ENCODE measurements at regions not wholly inside any gene's neighbourhood (a gene's known extent, or its start where the extent isn't known, plus 50 kb on each side); places are given as distances from the start of the nearest gene placed in this dataset.

DNA sequence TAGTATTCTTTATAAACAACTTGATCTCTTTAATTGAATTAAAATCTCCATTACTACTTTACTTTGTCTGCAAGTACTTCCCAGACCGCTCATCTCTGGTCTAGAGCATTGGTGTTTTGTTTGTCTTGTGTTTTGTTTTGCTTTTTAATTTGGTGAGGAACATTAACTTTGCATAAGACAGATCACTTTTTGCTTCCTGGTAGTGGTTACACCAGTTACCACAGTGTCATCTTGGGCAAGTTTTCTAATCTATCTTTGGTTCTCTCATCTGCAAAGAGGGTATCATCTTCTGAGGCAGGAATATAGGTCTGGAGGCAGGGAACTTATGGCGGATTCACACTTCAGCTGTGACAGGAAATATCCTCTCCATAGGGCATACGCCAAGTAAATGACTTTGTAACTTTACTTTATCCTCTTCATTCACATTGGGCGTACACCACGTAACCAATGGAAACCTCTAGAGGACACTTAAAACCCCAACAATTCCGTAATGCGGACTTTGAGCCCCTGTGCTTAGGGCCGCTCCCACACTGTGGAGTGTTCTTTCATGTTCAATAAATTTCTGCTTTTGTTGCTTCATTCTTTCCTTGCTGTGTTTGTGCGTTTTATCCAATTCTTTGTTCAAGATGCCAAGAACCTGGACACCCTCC, 83.2 kb upstream of the JAZF1 start:
- TF ChIP-seq, protein P1, sequence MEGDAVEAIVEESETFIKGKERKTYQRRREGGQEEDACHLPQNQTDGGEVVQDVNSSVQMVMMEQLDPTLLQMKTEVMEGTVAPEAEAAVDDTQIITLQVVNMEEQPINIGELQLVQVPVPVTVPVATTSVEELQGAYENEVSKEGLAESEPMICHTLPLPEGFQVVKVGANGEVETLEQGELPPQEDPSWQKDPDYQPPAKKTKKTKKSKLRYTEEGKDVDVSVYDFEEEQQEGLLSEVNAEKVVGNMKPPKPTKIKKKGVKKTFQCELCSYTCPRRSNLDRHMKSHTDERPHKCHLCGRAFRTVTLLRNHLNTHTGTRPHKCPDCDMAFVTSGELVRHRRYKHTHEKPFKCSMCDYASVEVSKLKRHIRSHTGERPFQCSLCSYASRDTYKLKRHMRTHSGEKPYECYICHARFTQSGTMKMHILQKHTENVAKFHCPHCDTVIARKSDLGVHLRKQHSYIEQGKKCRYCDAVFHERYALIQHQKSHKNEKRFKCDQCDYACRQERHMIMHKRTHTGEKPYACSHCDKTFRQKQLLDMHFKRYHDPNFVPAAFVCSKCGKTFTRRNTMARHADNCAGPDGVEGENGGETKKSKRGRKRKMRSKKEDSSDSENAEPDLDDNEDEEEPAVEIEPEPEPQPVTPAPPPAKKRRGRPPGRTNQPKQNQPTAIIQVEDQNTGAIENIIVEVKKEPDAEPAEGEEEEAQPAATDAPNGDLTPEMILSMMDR (IDR thresholded peaks at IDR 0.05; ENCODE audit: low read depth, low read length), result no peak
- H3K27me3 ChIP-seq (ENCODE audit: control insufficient read depth, insufficient read depth, low read length), result peaks cover 10% of the 10 kb centered on the region

DNA sequence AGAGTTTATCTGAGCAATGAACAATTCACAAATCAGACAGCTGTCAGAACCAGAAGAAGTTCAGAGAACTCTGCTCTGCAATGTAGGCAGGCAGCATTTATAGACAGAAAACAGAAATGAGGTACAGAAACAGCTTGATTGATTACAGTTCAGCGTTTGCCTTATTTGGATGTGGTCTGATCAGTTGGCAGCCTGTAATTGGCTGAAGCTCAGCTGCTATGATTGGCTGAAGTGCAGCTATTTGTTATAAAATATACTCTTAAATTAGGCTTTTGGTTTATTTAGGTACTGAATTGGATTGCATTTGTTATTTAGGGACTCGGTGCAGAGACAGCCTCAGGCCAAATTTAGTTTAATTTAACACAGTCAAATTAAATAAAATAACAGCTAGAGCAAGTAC, 85.8 kb upstream of the JAZF1 start:
- Histone ChIP-seq H3K4me3 (ENCODE audit: low read depth, low read length) (no peak overlapping the region), H3K27me3 (ENCODE audit: control insufficient read depth, insufficient read depth, low read length) (peaks cover 2% of the 10 kb centered on the region), H3K9me3 (ENCODE audit: control insufficient read depth, insufficient read depth, low read length) (no peaks in the 10 kb centered on the region; the same call in 1 of the 2 replicates), H3K27ac (ENCODE audit: low read depth, low read length) (no peak overlapping the region)
- ChIA-PET POLR2A (no interaction called here), CTCF (interaction anchor here (1.4 kb wide), 1 partner anchor 123 kb away, joined by 5 read pairs; no protein-coding TSS in a partner anchor)
- no peak for DNase-seq (ENCODE audit: low read depth, low spot score)
- TF ChIP-seq, protein P1 (IDR thresholded peaks at IDR 0.05; ENCODE audit: low read depth, low read length), result no peak

More for the DNA sequence above, 83.2 kb upstream of the JAZF1 start:
- H3K27ac ChIP-seq (ENCODE audit: low read depth, low read length), result no peak overlapping the region
- H3K4me3 ChIP-seq (ENCODE audit: low read depth, low read length), result no peak overlapping the region
- CTCF ChIA-PET, result no interaction called here
- POLR2A ChIA-PET, result no interaction called here
- no peak for DNase-seq (ENCODE audit: low read depth, low spot score)
- H3K9me3 ChIP-seq (ENCODE audit: control insufficient read depth, insufficient read depth, low read length), result no peaks in the 10 kb centered on the region

DNA sequence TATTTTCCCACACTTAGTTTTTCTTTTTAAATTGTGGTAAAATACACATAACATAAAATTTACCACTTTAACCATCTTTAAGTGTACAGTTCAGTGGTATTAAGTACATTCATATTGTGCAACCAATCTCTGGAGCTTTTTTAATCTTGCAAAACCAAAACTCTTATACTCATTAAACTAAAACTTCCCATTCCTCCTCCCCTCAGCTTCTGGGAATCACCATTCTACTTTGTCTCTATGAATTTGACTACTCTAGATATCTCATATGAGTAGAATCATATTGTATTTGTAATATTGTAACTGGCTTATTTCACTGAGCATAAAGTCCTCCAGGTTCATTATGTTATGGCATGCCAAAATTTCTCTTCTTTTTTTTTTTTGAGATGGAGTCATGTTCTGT, 86.4 kb upstream of the JAZF1 start:
- Histone ChIP-seq H3K27me3 (ENCODE audit: control insufficient read depth, insufficient read depth, low read length) (peaks cover 2% of the 10 kb centered on the region), H3K27ac (ENCODE audit: low read depth, low read length) (no peak overlapping the region), H3K9me3 (ENCODE audit: control insufficient read depth, insufficient read depth, low read length) (no peaks in the 10 kb centered on the region; the same call in 1 of the 2 replicates), H3K4me3 (ENCODE audit: low read depth, low read length) (no peak overlapping the region)
- CTCF ChIA-PET, result interaction anchor here (1.4 kb wide), 1 partner anchor 122 kb away, joined by 5 read pairs; no protein-coding TSS in a partner anchor
- POLR2A ChIA-PET, result no interaction called here
- TF ChIP-seq, protein P1 (IDR thresholded peaks at IDR 0.05; ENCODE audit: low read depth, low read length), result no peak
- DNase-seq (ENCODE audit: low read depth, low spot score), result no peak

DNA sequence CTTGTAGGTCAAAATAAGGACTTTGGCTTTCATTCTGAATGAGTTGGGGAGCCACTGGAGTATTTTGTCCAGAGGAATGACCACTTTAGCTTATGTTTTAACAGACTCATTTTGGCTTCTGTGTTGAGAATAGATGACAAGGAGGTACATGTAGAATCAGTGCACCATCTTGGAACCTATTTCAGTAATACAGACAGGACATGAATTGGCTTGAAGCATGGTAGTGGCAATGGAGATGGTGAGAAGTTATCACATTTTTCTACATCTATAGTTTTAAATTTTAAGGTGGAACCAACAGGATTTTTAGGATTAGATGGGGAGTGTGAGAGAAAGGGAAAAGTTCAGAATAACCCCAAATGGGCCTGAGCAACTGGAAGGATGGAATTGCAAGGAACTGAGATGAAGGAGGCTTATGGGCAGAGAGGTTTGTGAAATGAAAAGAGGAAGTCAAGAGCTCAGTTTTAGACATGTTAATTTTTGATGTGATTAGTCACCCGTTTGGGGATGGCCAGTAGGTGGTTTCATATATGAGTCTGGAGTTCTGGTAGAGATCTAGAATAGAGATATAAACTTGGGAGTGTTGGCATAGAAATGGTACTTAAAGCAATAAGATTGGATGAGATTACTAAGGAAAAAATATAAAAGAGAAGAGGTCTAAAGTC, 89.2 kb upstream of the JAZF1 start:
- POLR2A ChIA-PET, result no interaction called here
- Histone ChIP-seq H3K9me3 (ENCODE audit: control insufficient read depth, insufficient read depth, low read length) (no peaks in the 10 kb centered on the region; the same call in 1 of the 2 replicates), H3K4me3 (ENCODE audit: low read depth, low read length) (no peak overlapping the region), H3K27ac (ENCODE audit: low read depth, low read length) (no peak overlapping the region), H3K27me3 (ENCODE audit: control insufficient read depth, insufficient read depth, low read length) (no peaks in the 10 kb centered on the region)
- TF ChIP-seq, protein P1 (IDR thresholded peaks at IDR 0.05; ENCODE audit: low read depth, low read length), result no peak
- CTCF ChIA-PET, result interaction anchor here (1.2 kb wide), 1 partner anchor 208 kb away, joined by 4 read pairs; no protein-coding TSS in a partner anchor
- DNase-seq (ENCODE audit: low read depth, low spot score), result no peak

DNA sequence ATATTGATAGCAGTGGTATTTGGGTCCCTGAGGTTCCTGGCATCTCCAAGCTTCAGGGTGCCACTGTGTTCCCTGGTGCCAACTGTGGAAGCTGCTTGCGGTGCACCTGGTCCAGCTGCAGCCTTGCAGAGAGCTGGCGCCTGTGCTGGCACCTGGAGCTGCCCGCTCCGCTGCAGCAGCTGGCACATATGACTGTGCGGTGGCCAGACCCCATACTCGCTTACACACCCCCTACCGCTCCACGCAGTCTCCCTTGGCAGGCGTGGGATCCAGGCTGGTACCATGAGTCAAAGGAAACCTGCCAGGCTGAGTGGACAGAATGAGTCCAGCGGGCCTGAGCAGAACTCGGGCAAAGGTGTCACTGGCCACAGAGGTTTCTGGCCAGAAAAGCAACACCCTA, 89.9 kb upstream of the JAZF1 start:
- DNase-seq (ENCODE audit: low read depth, low spot score), result no peak
- TF ChIP-seq, protein P1 (IDR thresholded peaks at IDR 0.05; ENCODE audit: low read depth, low read length), result no peak
- H3K4me3 ChIP-seq (ENCODE audit: low read depth, low read length), result no peak overlapping the region
- ChIA-PET CTCF (interaction anchor here (1.2 kb wide), 1 partner anchor 209 kb away, joined by 4 read pairs; no protein-coding TSS in a partner anchor), POLR2A (no interaction called here)
- H3K27ac ChIP-seq (ENCODE audit: low read depth, low read length), result no peak overlapping the region
- no peaks in the 10 kb centered on the region for H3K27me3 ChIP-seq (ENCODE audit: control insufficient read depth, insufficient read depth, low read length)
- H3K9me3 ChIP-seq (ENCODE audit: control insufficient read depth, insufficient read depth, low read length), result no peaks in the 10 kb centered on the region; the same call in 1 of the 2 replicates
